Lung (tissue), 9 donors: ENCODE measurements at regions not wholly inside any gene's neighbourhood (a gene's known extent, or its start where the extent isn't known, plus 50 kb on each side); places are given as distances from the start of the nearest gene placed in this dataset.
"Not testable (repeated sequence)": the region's sequence is repeated elsewhere in the genome, so short reads cannot be mapped to it uniquely, and the experiment has no call there.

Source experiments
- ATAC-seq: fragments of 200-7000 bp; cut with Tn5 transposase; one replicate; pipeline ENCODE4 v1.9.1; 2020; ENCODE audit warnings: moderate number of reproducible peaks; ENCODE audit not compliant: insufficient read depth, low FRiP score
- DNase-seq, 3 donors: peaks; one replicate each; pipeline ENCODE4 v3.0.0-alpha.2; 2013 to 2017
- H3K27ac ChIP-seq, 2 donors: one replicate each; pipeline ENCODE4 v1.5.1; 2013; ENCODE audit warnings: mild to moderate bottlenecking in 2 of 2, moderate library complexity in 2 of 2, control low read depth in 1 of 2, inconsistent platforms in 1 of 2, low read depth in 1 of 2, low read length in 1 of 2
- H3K27me3 ChIP-seq, 3 donors: one replicate each; pipeline ENCODE4 v1.5.1; 2013; ENCODE audit warnings: low read length in 2 of 3; ENCODE audit not compliant: control insufficient read depth in 3 of 3, insufficient read depth in 3 of 3
- H3K36me3 ChIP-seq, 4 donors: one replicate each; pipeline ENCODE4 v1.5.1; 2013; ENCODE audit warnings: low read length in 4 of 4, mild to moderate bottlenecking in 1 of 4, moderate library complexity in 1 of 4; ENCODE audit not compliant: control insufficient read depth in 4 of 4, insufficient read depth in 4 of 4
- H3K4me1 ChIP-seq, 5 donors: one replicate each; pipeline ENCODE4 v1.5.1; 2013; ENCODE audit warnings: low read length in 5 of 5, mild to moderate bottlenecking in 2 of 5, moderate library complexity in 1 of 5; ENCODE audit not compliant: control insufficient read depth in 5 of 5, insufficient read depth in 5 of 5
- H3K4me3 ChIP-seq: one replicate; pipeline ENCODE4 v1.5.1; 2013; ENCODE audit warnings: mild to moderate bottlenecking, control low read depth, moderate library complexity
- H3K9ac ChIP-seq, 2 donors: one replicate each; pipeline ENCODE4 v1.5.1; 2013; ENCODE audit warnings: low read length in 2 of 2, control low read depth in 1 of 2; ENCODE audit not compliant: insufficient read depth in 1 of 2
- H3K9me3 ChIP-seq, 4 donors: one replicate each; pipeline ENCODE4 v1.5.1; 2013; ENCODE audit warnings: low read length in 3 of 4, mild to moderate bottlenecking in 1 of 4, moderate library complexity in 1 of 4; ENCODE audit not compliant: control insufficient read depth in 4 of 4, insufficient read depth in 3 of 4
- WGBS, 2 donors: extraction: QIAGEN DNeasy Blood & Tissue Kit; methylation state at CpG; one replicate each; pipeline ENCODE4 v1.1.7; 2013; 5-methylcytosine and 5-hydroxymethylcytosine counted together
- donor health status: Bipolar disorder and iron deficiency.
- donor health status: healthy.
- donor health status: DM: yes; HTN: yes; CAD: no.

DNA sequence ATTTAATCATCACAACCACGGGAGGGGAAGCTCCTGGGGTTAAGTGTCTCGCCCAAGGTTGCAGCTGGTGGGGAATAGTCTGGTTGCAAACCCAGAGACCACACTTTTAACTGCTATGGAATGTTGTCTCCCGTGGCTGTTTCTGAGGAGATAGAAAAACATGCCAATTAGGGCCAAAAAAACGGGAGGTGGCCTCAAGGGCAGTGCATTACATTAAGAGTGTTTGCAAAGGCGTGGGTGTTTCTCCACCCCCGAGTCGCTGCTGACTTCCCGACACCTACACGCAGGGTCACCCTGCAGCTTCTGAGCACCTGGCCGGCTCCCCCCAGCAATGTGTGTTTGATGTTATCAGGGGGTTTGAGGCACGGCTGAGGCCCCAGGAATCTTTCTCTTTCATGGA, 116.1 kb downstream of the NPIPA7 start:
- not testable (repeated sequence) for H3K27me3 ChIP-seq, DNase-seq, H3K36me3 ChIP-seq, H3K4me1 ChIP-seq, H3K9me3 ChIP-seq, H3K9ac ChIP-seq, ATAC-seq, H3K4me3 ChIP-seq, H3K27ac ChIP-seq
- 15 to 18% methylated on average over 7 of the region's 11 CpGs for WGBS, 2 donors

DNA sequence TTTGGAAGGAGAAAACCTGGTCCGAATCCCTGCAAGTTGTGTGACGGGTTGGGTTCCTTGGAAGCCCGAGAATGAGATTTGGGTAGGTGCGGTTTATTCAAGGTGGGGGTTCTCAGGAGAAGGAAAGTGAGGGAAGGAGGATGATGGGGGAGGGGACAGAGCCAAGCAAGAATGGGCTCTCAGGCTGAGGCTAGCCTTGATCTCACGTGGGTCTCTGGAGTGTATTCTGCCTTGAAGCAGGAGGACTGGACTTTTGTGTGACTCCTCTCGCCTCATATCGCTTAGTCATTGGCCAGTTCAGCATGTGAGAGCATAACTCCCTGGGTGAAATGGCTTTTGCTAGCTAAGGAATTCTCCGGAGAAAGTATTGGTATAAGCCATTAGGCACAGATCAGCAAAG, 120.9 kb downstream of the NPIPA7 start:
- not testable (repeated sequence) for H3K4me1 ChIP-seq, H3K4me3 ChIP-seq, DNase-seq, ATAC-seq, H3K9me3 ChIP-seq, H3K27ac ChIP-seq, H3K9ac ChIP-seq, H3K27me3 ChIP-seq, H3K36me3 ChIP-seq
- no CpG with 5 or more reads among the region's 8 CpGs for WGBS, 2 donors

DNA sequence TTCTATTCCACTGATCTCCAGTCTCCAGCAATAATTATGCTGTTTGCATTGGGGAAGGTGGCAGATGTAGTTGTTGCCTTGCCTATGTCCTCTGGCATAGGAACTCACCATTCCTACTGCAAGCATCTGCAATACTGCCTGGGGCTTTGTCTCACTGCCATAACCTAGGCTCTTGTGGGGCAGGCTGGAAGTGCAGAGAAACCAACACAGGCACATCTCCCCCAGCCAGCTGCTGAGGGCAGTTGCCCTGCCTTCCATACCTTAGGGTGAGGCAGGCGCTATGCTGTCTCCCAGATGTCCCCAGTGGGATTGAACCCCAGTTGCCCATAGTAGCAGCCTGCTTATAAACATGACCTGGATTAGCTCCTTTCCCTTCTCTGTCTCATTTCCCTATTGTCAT, 128.1 kb downstream of the NPIPA7 start:
- not testable (repeated sequence) for H3K9ac ChIP-seq, H3K4me1 ChIP-seq, H3K4me3 ChIP-seq, DNase-seq, H3K9me3 ChIP-seq, H3K36me3 ChIP-seq, H3K27ac ChIP-seq, H3K27me3 ChIP-seq, ATAC-seq
- WGBS, 2 donors, result no CpG with 5 or more reads among the region's 1 CpG

DNA sequence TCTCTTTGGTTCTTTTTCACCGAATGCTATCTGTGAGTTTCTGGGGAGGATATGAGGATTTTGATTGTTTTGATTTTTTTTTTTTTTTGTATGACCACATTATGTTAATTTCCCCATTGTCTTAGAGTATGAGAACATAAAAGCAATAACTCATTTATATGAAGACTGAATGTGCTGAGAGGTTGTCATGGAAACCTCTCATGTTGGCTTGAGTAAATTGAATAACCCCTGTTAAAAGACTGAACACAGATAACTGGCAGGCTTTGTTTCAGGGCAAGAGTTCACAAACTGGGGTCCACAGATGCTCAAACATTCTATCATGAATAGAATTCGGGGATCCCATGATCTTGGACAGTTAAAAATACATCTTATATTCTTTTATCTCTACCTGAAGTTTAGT, 129.4 kb downstream of the NPIPA7 start:
- H3K9ac ChIP-seq, DNase-seq, H3K36me3 ChIP-seq, H3K27me3 ChIP-seq, H3K27ac ChIP-seq, H3K4me1 ChIP-seq, H3K4me3 ChIP-seq, H3K9me3 ChIP-seq, ATAC-seq: not testable (repeated sequence)
- WGBS, 2 donors, result no CpG with 5 or more reads among the region's 2 CpGs

DNA sequence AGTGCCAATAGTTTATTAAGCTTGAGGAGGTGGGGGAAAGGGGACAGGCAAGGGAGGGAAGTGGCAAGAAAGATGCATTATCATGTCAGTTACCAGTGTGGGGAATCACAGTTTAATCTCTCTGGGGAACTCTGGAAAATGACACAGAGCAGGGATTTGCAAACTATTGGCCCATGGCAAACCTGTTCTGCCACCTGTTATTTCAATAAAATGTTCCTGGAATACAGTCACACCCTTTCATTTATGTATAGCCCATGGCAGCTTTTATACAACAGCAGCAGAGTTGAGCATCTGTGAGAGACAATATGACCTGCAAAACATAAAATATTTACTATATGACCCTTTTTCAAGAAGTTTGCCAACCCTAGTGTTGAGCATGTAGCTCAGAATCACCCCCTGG, 140.5 kb downstream of the NPIPA7 start:
- not testable (repeated sequence) for ATAC-seq, H3K4me3 ChIP-seq, H3K36me3 ChIP-seq

DNA sequence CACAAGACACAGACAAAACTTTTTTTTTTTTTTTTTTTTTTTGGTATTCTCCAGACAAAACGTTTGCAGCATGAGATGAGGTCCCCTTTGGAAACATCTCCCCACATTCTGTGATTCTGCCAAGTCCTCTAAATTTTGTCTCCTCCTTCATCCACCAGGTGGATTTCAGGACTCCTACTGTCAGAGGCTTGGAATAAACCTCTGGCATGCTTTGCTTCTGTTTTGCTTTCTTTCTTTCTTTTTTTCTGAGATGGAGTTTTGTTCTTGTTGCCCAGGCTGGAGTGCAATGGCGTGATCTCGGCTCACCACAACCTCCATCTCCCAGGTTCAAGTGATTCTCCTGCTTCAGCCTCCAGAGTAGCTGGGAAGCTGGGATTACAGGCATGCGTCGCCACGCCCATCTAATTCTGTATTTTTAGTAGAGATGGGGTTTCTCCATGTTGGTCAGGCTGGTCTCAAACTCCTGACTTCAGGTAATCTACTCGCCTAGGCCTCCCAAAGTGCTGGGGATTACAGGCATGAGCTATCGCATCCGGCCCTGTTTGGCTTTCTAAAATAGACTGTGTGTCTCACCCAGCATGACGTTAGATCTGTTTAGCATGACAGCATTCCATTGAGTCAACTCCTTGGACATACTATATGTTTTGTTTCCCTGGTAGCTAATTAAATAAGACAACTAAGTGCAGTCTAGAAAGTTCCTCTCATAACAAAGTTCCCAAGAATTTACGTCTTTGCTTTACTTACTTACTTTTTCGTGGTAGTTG, 142.5 kb downstream of the NPIPA7 start:
- not testable (repeated sequence) for H3K9me3 ChIP-seq, H3K36me3 ChIP-seq, H3K4me3 ChIP-seq, H3K9ac ChIP-seq, ATAC-seq, H3K27me3 ChIP-seq, DNase-seq, H3K27ac ChIP-seq, H3K4me1 ChIP-seq
- WGBS, 2 donors, result 43% methylated on average over 2 of the region's 12 CpGs; no CpG with 5 or more reads in 1 of the 2 donors

More for the DNA sequence above, 140.5 kb downstream of the NPIPA7 start:
- H3K9ac ChIP-seq, H3K9me3 ChIP-seq, H3K27ac ChIP-seq, H3K4me1 ChIP-seq, DNase-seq, H3K27me3 ChIP-seq: not testable (repeated sequence)

DNA sequence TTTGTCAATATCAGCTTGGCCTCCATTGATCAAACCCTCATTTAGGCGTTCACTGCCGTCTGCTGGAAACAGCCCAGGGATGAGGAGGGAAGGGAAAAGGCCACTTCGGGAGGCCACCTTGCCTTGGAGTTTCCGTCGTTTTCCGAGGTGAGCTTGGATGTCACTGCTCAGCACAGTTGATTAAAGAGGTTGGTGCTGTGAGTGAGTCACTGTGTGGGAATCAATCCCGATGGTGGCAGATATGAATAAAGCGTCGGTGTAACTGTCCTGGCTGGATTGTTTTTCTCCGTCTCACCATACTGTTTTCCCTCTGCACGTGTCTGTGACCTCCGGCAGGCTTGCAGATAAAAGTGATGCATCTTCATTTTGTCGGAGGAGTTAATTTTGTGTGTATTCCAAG, 148.1 kb downstream of the NPIPA7 start:
- H3K9ac ChIP-seq, ATAC-seq, H3K9me3 ChIP-seq: not testable (repeated sequence)

DNA sequence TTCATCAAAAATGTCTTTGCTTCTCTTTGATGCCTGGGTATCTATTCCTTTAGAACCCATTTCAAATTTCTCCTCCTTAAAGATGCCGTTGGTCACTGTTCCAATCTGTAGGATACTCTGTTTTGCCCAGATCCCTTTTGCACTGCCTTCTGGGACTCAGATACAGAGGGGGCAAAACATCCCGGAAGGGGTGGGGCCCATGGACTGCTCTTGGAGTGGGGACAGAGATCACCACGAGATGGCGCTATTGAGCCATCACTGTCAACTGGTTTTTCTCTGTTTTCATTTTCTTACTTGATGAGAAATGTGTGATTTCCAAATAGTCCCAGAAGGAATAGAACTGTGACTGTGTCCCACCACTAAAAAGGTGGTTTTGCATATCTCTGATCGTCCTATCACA, 151.8 kb downstream of the NPIPA7 start:
- not testable (repeated sequence) for H3K27ac ChIP-seq, H3K4me1 ChIP-seq, H3K9me3 ChIP-seq, ATAC-seq, H3K9ac ChIP-seq, H3K4me3 ChIP-seq, DNase-seq, H3K36me3 ChIP-seq, H3K27me3 ChIP-seq
- whole genome bisulfite sequencing, 2 donors, result 38 to 45% methylated on average over 1 of the region's 5 CpGs

More for the DNA sequence above, 148.1 kb downstream of the NPIPA7 start:
- DNase-seq, H3K4me3 ChIP-seq, H3K27ac ChIP-seq, H3K36me3 ChIP-seq, H3K4me1 ChIP-seq, H3K27me3 ChIP-seq: not testable (repeated sequence)
- WGBS, 2 donors, result 72 to 83% methylated on average over 3 to 4 of the region's 13 CpGs
